ENCODE measurements at regions not wholly inside any gene's neighbourhood (a gene's known extent, or its start where the extent isn't known, plus 50 kb on each side); places are given as distances from the start of the nearest gene placed in this dataset.

DNA sequence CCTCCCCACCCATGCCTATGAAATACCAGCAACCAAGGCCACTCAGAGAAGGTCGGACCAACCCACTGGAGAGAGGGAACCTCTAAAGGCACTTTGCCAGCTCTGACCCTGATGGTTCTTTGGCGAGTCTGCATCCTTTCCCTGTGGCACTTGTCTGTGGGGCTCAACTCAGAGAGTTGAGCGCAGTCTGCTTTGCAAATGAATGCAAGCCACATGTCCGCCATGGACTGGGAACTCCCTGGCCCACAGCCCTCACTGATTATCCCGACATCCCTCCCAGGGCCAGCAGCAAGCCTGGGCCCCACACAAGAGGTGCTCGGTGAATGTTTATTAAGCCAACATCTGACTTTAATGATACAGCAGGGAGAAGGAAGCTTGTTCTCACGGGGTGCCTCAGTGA is 55.5 kb upstream of the HES1 start:
- TF ChIP-seq, protein P1, sequence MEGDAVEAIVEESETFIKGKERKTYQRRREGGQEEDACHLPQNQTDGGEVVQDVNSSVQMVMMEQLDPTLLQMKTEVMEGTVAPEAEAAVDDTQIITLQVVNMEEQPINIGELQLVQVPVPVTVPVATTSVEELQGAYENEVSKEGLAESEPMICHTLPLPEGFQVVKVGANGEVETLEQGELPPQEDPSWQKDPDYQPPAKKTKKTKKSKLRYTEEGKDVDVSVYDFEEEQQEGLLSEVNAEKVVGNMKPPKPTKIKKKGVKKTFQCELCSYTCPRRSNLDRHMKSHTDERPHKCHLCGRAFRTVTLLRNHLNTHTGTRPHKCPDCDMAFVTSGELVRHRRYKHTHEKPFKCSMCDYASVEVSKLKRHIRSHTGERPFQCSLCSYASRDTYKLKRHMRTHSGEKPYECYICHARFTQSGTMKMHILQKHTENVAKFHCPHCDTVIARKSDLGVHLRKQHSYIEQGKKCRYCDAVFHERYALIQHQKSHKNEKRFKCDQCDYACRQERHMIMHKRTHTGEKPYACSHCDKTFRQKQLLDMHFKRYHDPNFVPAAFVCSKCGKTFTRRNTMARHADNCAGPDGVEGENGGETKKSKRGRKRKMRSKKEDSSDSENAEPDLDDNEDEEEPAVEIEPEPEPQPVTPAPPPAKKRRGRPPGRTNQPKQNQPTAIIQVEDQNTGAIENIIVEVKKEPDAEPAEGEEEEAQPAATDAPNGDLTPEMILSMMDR (conservative IDR thresholded peaks at IDR 0.05; ENCODE audit: low read depth in 2 of 2), result no peak
- TF ChIP-seq EZH2phosphoT487 (IDR thresholded peaks at IDR 0.05; ENCODE audit: unreplicated experiment), result no peak
